GM12878 (cell line): ENCODE measurements at regions not wholly inside any gene's neighbourhood (a gene's known extent, or its start where the extent isn't known, plus 50 kb on each side); places are given as distances from the start of the nearest gene placed in this dataset.

Source experiments
- ATAC-seq: fragments of 200-7000 bp; cut with Tn5 transposase; 3 replicates; pipeline ENCODE4 v1.9.1; 2020; ENCODE audit warnings: mild to moderate bottlenecking, moderate library complexity
- BruUV-seq: library from RNA; stranded (reverse); fragments of 400-500 nt; replicated peaks from 2 replicates; lab custom pipeline; 2021; lab: Mats Ljungman, UMichigan
- CTCF ChIA-PET: fragments of 300-600 bp; sonication (Branson Sonifier 250); formaldehyde crosslinking; extraction: SDS; loops from one replicate; lab custom pipeline; 2021; ENCODE audit warnings: inconsistent platforms; lab: Yijun Ruan, JAX
- POLR2A ChIA-PET: fragments of 350-600 bp; formaldehyde crosslinking; extraction: SDS; loops from one replicate; lab custom pipeline; 2021; ENCODE audit warnings: inconsistent platforms; lab: Charles Lee
- RAD21 ChIA-PET: fragments of 300-600 bp; sonication (Branson Sonifier 250); formaldehyde crosslinking; loops from one replicate; lab custom pipeline; 2023; ENCODE audit warnings: antibody characterized with exemption; ENCODE audit not compliant: unreplicated experiment; lab: Charles Lee
- SMC1A ChIA-PET: fragments of 300-600 bp; sonication (Branson Sonifier 250); formaldehyde crosslinking; loops from one replicate; lab custom pipeline; 2023; ENCODE audit not compliant: unreplicated experiment, uncharacterized antibody; lab: Charles Lee
- DNase-seq: peaks from one replicate; pipeline ENCODE4 v3.0.0-alpha.2; 2011; ENCODE audit warnings: low read depth, low spot score
- FAIRE-seq: peaks from 3 replicates; lab custom pipeline; 2011; peaks lifted over from hg19 to GRCh38; lab: Jason Lieb, UNC
- H2AFZ ChIP-seq: 2 replicates; pipeline ENCODE4 v1.6.0; 2011; ENCODE audit warnings: low read depth, low read length, control low read depth; ENCODE audit not compliant: control insufficient read depth
- H3K27ac ChIP-seq: 2 replicates; pipeline ENCODE4 v1.5.1; 2011; ENCODE audit warnings: control low read depth; ENCODE audit not compliant: control insufficient read depth, insufficient read depth
- H3K27me3 ChIP-seq, 2 experiments: replicated peaks in 1 of 2; 2 replicates each; pipeline versions ENCODE4 v1.6.0 to v1.6.1; 2011; ENCODE audit warnings: low read length in 1 of 2; ENCODE audit not compliant: control insufficient read depth in 2 of 2, insufficient read depth in 2 of 2
- H3K36me3 ChIP-seq, 2 experiments: 2 replicates each; pipeline ENCODE4 v1.5.1; 2011; ENCODE audit warnings: low read length in 1 of 2; ENCODE audit not compliant: control insufficient read depth in 2 of 2, insufficient read depth in 2 of 2
- H3K4me1 ChIP-seq: 2 replicates; pipeline ENCODE4 v1.6.1; 2011; ENCODE audit warnings: mild to moderate bottlenecking, low read length, moderate library complexity, mixed read lengths; ENCODE audit not compliant: control insufficient read depth, insufficient read depth
- H3K4me2 ChIP-seq: 2 replicates; pipeline ENCODE4 v1.6.0; 2011; ENCODE audit warnings: control low read depth; ENCODE audit not compliant: control insufficient read depth, insufficient read depth
- H3K4me3 ChIP-seq: fragments of 200-600 bp; sonication (generic); 2 replicates; pipeline ENCODE4 v1.5.1; 2016
- H3K79me2 ChIP-seq: 2 replicates; pipeline ENCODE4 v1.6.0; 2011; ENCODE audit warnings: low read length; ENCODE audit not compliant: control insufficient read depth, insufficient read depth
- H3K9ac ChIP-seq: 2 replicates; pipeline ENCODE4 v1.8.0; 2011; ENCODE audit warnings: low read length, control low read depth, mixed read lengths; ENCODE audit not compliant: control insufficient read depth, insufficient read depth
- H3K9me3 ChIP-seq: replicated peaks from 3 replicates; pipeline ENCODE4 v1.5.1; 2011; ENCODE audit warnings: mild to moderate bottlenecking, low read length; ENCODE audit not compliant: control insufficient read depth, insufficient read depth
- H4K20me1 ChIP-seq: 2 replicates; pipeline ENCODE4 v1.6.0; 2011; ENCODE audit not compliant: control insufficient read depth, insufficient read depth
- IKZF2 ChIP-seq, 2 experiments: fragments of 450-650 bp; IDR thresholded peaks; 2 replicates each; pipeline ENCODE4 v1.6.1; 2017; ENCODE audit warnings: mild to moderate bottlenecking in 2 of 2, moderate library complexity in 2 of 2
- MTA2 ChIP-seq: fragments of 450-650 bp; IDR thresholded peaks from 2 replicates; pipeline ENCODE4 v1.6.1; 2016; ENCODE audit warnings: low read depth, mild to moderate bottlenecking, moderate library complexity
- PAX8 ChIP-seq: fragments of 450-650 bp; IDR thresholded peaks from 2 replicates; pipeline ENCODE4 v1.6.1; 2017; ENCODE audit warnings: mild to moderate bottlenecking, moderate library complexity
- RAD21 ChIP-seq: IDR thresholded peaks from 2 replicates; pipeline ENCODE4 v1.6.1; 2011; ENCODE audit warnings: mild to moderate bottlenecking, low read depth, low read length, moderate library complexity; ENCODE audit not compliant: insufficient read depth
- RCOR1 ChIP-seq: conservative IDR thresholded peaks from 2 replicates; pipeline ENCODE4 v1.6.1; 2012; ENCODE audit warnings: low read depth, low read length, improper control_type of control experiment
- SPI1 ChIP-seq: IDR thresholded peaks from 2 replicates; pipeline ENCODE4 v1.6.1; 2011; ENCODE audit warnings: low read depth, mild to moderate bottlenecking, low read length, moderate library complexity, borderline replicate concordance; ENCODE audit not compliant: insufficient read depth
- ZNF207 ChIP-seq: fragments of 450-650 bp; IDR thresholded peaks from 2 replicates; pipeline ENCODE4 v1.6.1; 2014; ENCODE audit warnings: antibody characterized with exemption, mild to moderate bottlenecking, borderline replicate concordance
- WGBS: methylation state at CpG from one replicate; pipeline ENCODE4 v1.1.6; 2016; ENCODE audit warnings: low lambda C conversion rate; ENCODE audit not compliant: insufficient replicate concordance, insufficient coverage; ENCODE audit errors: missing lambda C conversion rate; 5-methylcytosine and 5-hydroxymethylcytosine counted together
- in situ Hi-C: fragments of 300-500 bp; cut with MboI; formaldehyde crosslinking; loops from 9 replicates; pipeline ENCODE4 v1.14.3; 2018; ENCODE audit warnings: mixed read lengths
- intact Hi-C: fragments of 100-400 bp; cut with micrococcal nuclease; formaldehyde crosslinking; loops from one replicate; pipeline ENCODE4 v1.14.2; 2022; ENCODE audit not compliant: unreplicated experiment
- TF ChIP-seq, protein P1 (sequence below): fragments of 450-650 bp; IDR thresholded peaks from 2 replicates; pipeline ENCODE4 v1.6.1; 2017; ENCODE audit warnings: antibody characterized with exemption, mild to moderate bottlenecking, moderate library complexity
- TF ChIP-seq, protein P2 (sequence below), 3 experiments: IDR thresholded peaks in 2 of 3; conservative IDR thresholded peaks in 1 of 3; 2 replicates each; pipeline ENCODE4 v1.5.1; 2011; ENCODE audit warnings: low read depth in 3 of 3, low read length in 3 of 3, mild to moderate bottlenecking in 3 of 3, control low read depth in 2 of 3, moderate library complexity in 2 of 3, inconsistent platforms in 1 of 3, mixed read lengths in 1 of 3; ENCODE audit not compliant: control insufficient read depth in 2 of 3, insufficient read depth in 1 of 3; ENCODE audit errors: extremely low read depth in 1 of 3
- TF ChIP-seq, protein P3 (sequence below): fragments of 450-650 bp; IDR thresholded peaks from 2 replicates; pipeline ENCODE4 v1.6.1; 2017; ENCODE audit warnings: mild to moderate bottlenecking, moderate library complexity

- TF ChIP-seq, protein P1, sequence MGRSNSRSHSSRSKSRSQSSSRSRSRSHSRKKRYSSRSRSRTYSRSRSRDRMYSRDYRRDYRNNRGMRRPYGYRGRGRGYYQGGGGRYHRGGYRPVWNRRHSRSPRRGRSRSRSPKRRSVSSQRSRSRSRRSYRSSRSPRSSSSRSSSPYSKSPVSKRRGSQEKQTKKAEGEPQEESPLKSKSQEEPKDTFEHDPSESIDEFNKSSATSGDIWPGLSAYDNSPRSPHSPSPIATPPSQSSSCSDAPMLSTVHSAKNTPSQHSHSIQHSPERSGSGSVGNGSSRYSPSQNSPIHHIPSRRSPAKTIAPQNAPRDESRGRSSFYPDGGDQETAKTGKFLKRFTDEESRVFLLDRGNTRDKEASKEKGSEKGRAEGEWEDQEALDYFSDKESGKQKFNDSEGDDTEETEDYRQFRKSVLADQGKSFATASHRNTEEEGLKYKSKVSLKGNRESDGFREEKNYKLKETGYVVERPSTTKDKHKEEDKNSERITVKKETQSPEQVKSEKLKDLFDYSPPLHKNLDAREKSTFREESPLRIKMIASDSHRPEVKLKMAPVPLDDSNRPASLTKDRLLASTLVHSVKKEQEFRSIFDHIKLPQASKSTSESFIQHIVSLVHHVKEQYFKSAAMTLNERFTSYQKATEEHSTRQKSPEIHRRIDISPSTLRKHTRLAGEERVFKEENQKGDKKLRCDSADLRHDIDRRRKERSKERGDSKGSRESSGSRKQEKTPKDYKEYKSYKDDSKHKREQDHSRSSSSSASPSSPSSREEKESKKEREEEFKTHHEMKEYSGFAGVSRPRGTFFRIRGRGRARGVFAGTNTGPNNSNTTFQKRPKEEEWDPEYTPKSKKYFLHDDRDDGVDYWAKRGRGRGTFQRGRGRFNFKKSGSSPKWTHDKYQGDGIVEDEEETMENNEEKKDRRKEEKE = no peak
- no peak for TF ChIP-seq PAX8
Measured at GRCh38 chr6:120278689-120279396, 929.3 kb upstream of the MAN1A1 start (continued).

DNA sequence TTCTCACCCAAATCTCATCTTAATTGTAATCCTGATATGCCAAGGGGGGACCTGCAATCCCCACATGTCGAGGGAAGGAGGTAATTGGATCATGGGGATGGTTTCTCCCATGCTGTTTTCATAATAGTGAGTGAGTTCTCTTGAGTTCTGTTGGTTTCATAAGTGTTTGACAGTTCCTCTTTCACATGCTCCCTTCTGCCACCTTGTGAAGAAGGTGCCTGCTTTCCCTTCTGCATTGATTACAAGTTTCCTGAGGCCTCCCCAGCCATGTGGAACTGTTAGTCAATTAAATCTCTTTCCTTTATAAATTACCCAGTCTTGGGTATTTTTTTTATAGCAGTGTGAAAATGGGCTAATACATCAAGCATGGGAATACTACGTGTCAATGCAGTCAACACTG lies 925.0 kb upstream of the MAN1A1 start:
- Histone ChIP-seq H3K79me2 (no peaks in the 10 kb centered on the region), H3K27ac (no peak overlapping the region), H3K9me3 (no peaks in the 10 kb centered on the region; the same call in 2 of the 3 replicates), H4K20me1 (no peaks in the 10 kb centered on the region), H3K4me3 (no peak overlapping the region), H3K9ac (no peak overlapping the region), H3K4me2 (no peak overlapping the region), H3K27me3 (no peaks in the 10 kb centered on the region), H3K36me3 (no peaks in the 10 kb centered on the region), H2AFZ (no peak overlapping the region), H3K4me1 (no peaks in the 10 kb centered on the region)
- POLR2A ChIA-PET = no interaction called here
- in situ Hi-C loops = no loop called here
- peak; percentile 89 for ATAC-seq
- intact Hi-C loops = loop anchor here (10.0 kb wide), 1 partner anchor 530 kb away; no protein-coding TSS in a partner anchor
- no TSS peak for BruUV-seq
- 20% methylated on average over 2 of the region's 2 CpGs for WGBS
- TF ChIP-seq RCOR1 (no peak), IKZF2 (IDR thresholded peaks at IDR 0.05) (peak; percentile 19 to 61; a peak in 2 of 4 replicates), ZNF207 (no peak), SPI1 (peak; percentile 70), RAD21 (peak; percentile 19; the same call in 1 of the 2 replicates), MTA2 (peak; percentile 57)
- TF ChIP-seq, protein P2, sequence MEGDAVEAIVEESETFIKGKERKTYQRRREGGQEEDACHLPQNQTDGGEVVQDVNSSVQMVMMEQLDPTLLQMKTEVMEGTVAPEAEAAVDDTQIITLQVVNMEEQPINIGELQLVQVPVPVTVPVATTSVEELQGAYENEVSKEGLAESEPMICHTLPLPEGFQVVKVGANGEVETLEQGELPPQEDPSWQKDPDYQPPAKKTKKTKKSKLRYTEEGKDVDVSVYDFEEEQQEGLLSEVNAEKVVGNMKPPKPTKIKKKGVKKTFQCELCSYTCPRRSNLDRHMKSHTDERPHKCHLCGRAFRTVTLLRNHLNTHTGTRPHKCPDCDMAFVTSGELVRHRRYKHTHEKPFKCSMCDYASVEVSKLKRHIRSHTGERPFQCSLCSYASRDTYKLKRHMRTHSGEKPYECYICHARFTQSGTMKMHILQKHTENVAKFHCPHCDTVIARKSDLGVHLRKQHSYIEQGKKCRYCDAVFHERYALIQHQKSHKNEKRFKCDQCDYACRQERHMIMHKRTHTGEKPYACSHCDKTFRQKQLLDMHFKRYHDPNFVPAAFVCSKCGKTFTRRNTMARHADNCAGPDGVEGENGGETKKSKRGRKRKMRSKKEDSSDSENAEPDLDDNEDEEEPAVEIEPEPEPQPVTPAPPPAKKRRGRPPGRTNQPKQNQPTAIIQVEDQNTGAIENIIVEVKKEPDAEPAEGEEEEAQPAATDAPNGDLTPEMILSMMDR (IDR thresholded peaks at IDR 0.05 in 2 of 3, conservative IDR thresholded peaks at IDR 0.05 in 1 of 3; ENCODE audit: control insufficient read depth in 2 of 3, extremely low read depth in 1 of 3, insufficient read depth in 1 of 3, low read depth in 3 of 3, low read length in 3 of 3) = peak in 2 of 3 experiments; percentile 6 to 13; a peak in 2 of 6 replicates
- TF ChIP-seq, protein P3, sequence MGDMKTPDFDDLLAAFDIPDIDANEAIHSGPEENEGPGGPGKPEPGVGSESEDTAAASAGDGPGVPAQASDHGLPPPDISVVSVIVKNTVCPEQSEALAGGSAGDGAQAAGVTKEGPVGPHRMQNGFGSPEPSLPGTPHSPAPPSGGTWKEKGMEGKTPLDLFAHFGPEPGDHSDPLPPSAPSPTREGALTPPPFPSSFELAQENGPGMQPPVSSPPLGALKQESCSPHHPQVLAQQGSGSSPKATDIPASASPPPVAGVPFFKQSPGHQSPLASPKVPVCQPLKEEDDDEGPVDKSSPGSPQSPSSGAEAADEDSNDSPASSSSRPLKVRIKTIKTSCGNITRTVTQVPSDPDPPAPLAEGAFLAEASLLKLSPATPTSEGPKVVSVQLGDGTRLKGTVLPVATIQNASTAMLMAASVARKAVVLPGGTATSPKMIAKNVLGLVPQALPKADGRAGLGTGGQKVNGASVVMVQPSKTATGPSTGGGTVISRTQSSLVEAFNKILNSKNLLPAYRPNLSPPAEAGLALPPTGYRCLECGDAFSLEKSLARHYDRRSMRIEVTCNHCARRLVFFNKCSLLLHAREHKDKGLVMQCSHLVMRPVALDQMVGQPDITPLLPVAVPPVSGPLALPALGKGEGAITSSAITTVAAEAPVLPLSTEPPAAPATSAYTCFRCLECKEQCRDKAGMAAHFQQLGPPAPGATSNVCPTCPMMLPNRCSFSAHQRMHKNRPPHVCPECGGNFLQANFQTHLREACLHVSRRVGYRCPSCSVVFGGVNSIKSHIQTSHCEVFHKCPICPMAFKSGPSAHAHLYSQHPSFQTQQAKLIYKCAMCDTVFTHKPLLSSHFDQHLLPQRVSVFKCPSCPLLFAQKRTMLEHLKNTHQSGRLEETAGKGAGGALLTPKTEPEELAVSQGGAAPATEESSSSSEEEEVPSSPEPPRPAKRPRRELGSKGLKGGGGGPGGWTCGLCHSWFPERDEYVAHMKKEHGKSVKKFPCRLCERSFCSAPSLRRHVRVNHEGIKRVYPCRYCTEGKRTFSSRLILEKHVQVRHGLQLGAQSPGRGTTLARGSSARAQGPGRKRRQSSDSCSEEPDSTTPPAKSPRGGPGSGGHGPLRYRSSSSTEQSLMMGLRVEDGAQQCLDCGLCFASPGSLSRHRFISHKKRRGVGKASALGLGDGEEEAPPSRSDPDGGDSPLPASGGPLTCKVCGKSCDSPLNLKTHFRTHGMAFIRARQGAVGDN = no peak
- SMC1A ChIA-PET = no interaction called here
- FAIRE-seq = peak; percentile 18
- RAD21 ChIA-PET = no interaction called here
- CTCF ChIA-PET = no interaction called here
- DNase-seq = peak; percentile 9
